ENCODE measurements at regions not wholly inside any gene's neighbourhood (a gene's known extent, or its start where the extent isn't known, plus 50 kb on each side); places are given as distances from the start of the nearest gene placed in this dataset.

GRCh38 chr16:48885471-48885870 is 275.5 kb upstream of the N4BP1 start:
- WGBS (ENCODE audit: insufficient coverage) = 62% methylated on average over 9 of the region's 9 CpGs
- ChIA-PET POLR2A (no interaction called here), CTCF (no interaction called here)
- Histone ChIP-seq H3K4me3 (ENCODE audit: control insufficient read depth in 1 of 7, extremely low read depth in 1 of 7, insufficient read depth in 4 of 7, low read depth in 2 of 7, low read length in 6 of 7) (no peak overlapping the region), H3K36me3 (ENCODE audit: control insufficient read depth in 4 of 4, insufficient read depth in 4 of 4, low read length in 3 of 4) (no peaks in the 10 kb centered on the region), H3K27ac (ENCODE audit: insufficient read depth in 1 of 2, low read depth in 1 of 2, low read length in 2 of 2, poor library complexity in 1 of 2, severe bottlenecking in 2 of 2) (no peak overlapping the region), H3K9me3 (ENCODE audit: control extremely low read depth in 1 of 5, control insufficient read depth in 4 of 5, insufficient read depth in 2 of 5, low read depth in 1 of 5, low read length in 4 of 5) (no peaks in the 10 kb centered on the region), H3K27me3 (replicated peaks in 2 of 5; ENCODE audit: control insufficient read depth in 4 of 5, insufficient read depth in 5 of 5, low read length in 4 of 5) (no peaks in the 10 kb centered on the region), H3K4me1 (ENCODE audit: control extremely low read depth in 1 of 4, control insufficient read depth in 4 of 4, insufficient read depth in 4 of 4, low read length in 3 of 4) (no peaks in the 10 kb centered on the region)
- DNase-seq = no peak

GRCh38 chr16:48881272-48881671 is 271.3 kb upstream of the N4BP1 start:
- no peaks in the 10 kb centered on the region for H3K9me3 ChIP-seq (ENCODE audit: control extremely low read depth in 1 of 5, control insufficient read depth in 4 of 5, insufficient read depth in 2 of 5, low read depth in 1 of 5, low read length in 4 of 5)
- CTCF ChIA-PET = no interaction called here
- no peak for DNase-seq
- POLR2A ChIA-PET = no interaction called here
- H3K27me3 ChIP-seq (replicated peaks in 2 of 5; ENCODE audit: control insufficient read depth in 4 of 5, insufficient read depth in 5 of 5, low read length in 4 of 5) = no peaks in the 10 kb centered on the region
- no peak overlapping the region for H3K4me3 ChIP-seq (ENCODE audit: control insufficient read depth in 1 of 7, extremely low read depth in 1 of 7, insufficient read depth in 4 of 7, low read depth in 2 of 7, low read length in 6 of 7)
- H3K4me1 ChIP-seq (ENCODE audit: control extremely low read depth in 1 of 4, control insufficient read depth in 4 of 4, insufficient read depth in 4 of 4, low read length in 3 of 4) = no peaks in the 10 kb centered on the region
- no peaks in the 10 kb centered on the region for H3K36me3 ChIP-seq (ENCODE audit: control insufficient read depth in 4 of 4, insufficient read depth in 4 of 4, low read length in 3 of 4)
- no peak overlapping the region for H3K27ac ChIP-seq (ENCODE audit: insufficient read depth in 1 of 2, low read depth in 1 of 2, low read length in 2 of 2, poor library complexity in 1 of 2, severe bottlenecking in 2 of 2)
- WGBS (ENCODE audit: insufficient coverage) = no CpG with 5 or more reads among the region's 2 CpGs

- Histone ChIP-seq H3K27ac (ENCODE audit: insufficient read depth in 1 of 2, low read depth in 1 of 2, low read length in 2 of 2, poor library complexity in 1 of 2, severe bottlenecking in 2 of 2) (no peak overlapping the region), H3K27me3 (replicated peaks in 2 of 5; ENCODE audit: control insufficient read depth in 4 of 5, insufficient read depth in 5 of 5, low read length in 4 of 5) (no peaks in the 10 kb centered on the region), H3K36me3 (ENCODE audit: control insufficient read depth in 4 of 4, insufficient read depth in 4 of 4, low read length in 3 of 4) (no peaks in the 10 kb centered on the region), H3K4me1 (ENCODE audit: control extremely low read depth in 1 of 4, control insufficient read depth in 4 of 4, insufficient read depth in 4 of 4, low read length in 3 of 4) (no peaks in the 10 kb centered on the region), H3K4me3 (ENCODE audit: control insufficient read depth in 1 of 7, extremely low read depth in 1 of 7, insufficient read depth in 4 of 7, low read depth in 2 of 7, low read length in 6 of 7) (no peak overlapping the region), H3K9me3 (ENCODE audit: control extremely low read depth in 1 of 5, control insufficient read depth in 4 of 5, insufficient read depth in 2 of 5, low read depth in 1 of 5, low read length in 4 of 5) (no peaks in the 10 kb centered on the region)
- DNase-seq = no peak
- WGBS (ENCODE audit: insufficient coverage) = 79% methylated on average over 12 of the region's 14 CpGs
- ChIA-PET CTCF (no interaction called here), POLR2A (no interaction called here)
Measured at GRCh38 chr16:48879223-48880122, 269.5 kb upstream of the N4BP1 start.

- Histone ChIP-seq H3K27me3 (replicated peaks in 2 of 5; ENCODE audit: control insufficient read depth in 4 of 5, insufficient read depth in 5 of 5, low read length in 4 of 5) (no peaks in the 10 kb centered on the region), H3K27ac (ENCODE audit: insufficient read depth in 1 of 2, low read depth in 1 of 2, low read length in 2 of 2, poor library complexity in 1 of 2, severe bottlenecking in 2 of 2) (no peak overlapping the region), H3K36me3 (ENCODE audit: control insufficient read depth in 4 of 4, insufficient read depth in 4 of 4, low read length in 3 of 4) (no peaks in the 10 kb centered on the region), H3K9me3 (ENCODE audit: control extremely low read depth in 1 of 5, control insufficient read depth in 4 of 5, insufficient read depth in 2 of 5, low read depth in 1 of 5, low read length in 4 of 5) (no peaks in the 10 kb centered on the region), H3K4me3 (ENCODE audit: control insufficient read depth in 1 of 7, extremely low read depth in 1 of 7, insufficient read depth in 4 of 7, low read depth in 2 of 7, low read length in 6 of 7) (no peak overlapping the region), H3K4me1 (ENCODE audit: control extremely low read depth in 1 of 4, control insufficient read depth in 4 of 4, insufficient read depth in 4 of 4, low read length in 3 of 4) (no peaks in the 10 kb centered on the region)
- POLR2A ChIA-PET = no interaction called here
- DNase-seq = no peak
- WGBS (ENCODE audit: insufficient coverage) = 93% methylated on average over 3 of the region's 3 CpGs
- CTCF ChIA-PET = no interaction called here
Measured at GRCh38 chr16:48877946-48878345, 268.0 kb upstream of the N4BP1 start.

GRCh38 chr16:48870141-48870540 is 260.2 kb upstream of the N4BP1 start:
- Histone ChIP-seq H3K27ac (ENCODE audit: insufficient read depth in 1 of 2, low read depth in 1 of 2, low read length in 2 of 2, poor library complexity in 1 of 2, severe bottlenecking in 2 of 2) (no peak overlapping the region), H3K9me3 (ENCODE audit: control extremely low read depth in 1 of 5, control insufficient read depth in 4 of 5, insufficient read depth in 2 of 5, low read depth in 1 of 5, low read length in 4 of 5) (no peaks in the 10 kb centered on the region), H3K4me1 (ENCODE audit: control extremely low read depth in 1 of 4, control insufficient read depth in 4 of 4, insufficient read depth in 4 of 4, low read length in 3 of 4) (no peaks in the 10 kb centered on the region), H3K36me3 (ENCODE audit: control insufficient read depth in 4 of 4, insufficient read depth in 4 of 4, low read length in 3 of 4) (no peaks in the 10 kb centered on the region), H3K4me3 (ENCODE audit: control insufficient read depth in 1 of 7, extremely low read depth in 1 of 7, insufficient read depth in 4 of 7, low read depth in 2 of 7, low read length in 6 of 7) (no peak overlapping the region), H3K27me3 (replicated peaks in 2 of 5; ENCODE audit: control insufficient read depth in 4 of 5, insufficient read depth in 5 of 5, low read length in 4 of 5) (no peaks in the 10 kb centered on the region)
- DNase-seq = no peak
- POLR2A ChIA-PET = no interaction called here
- 80% methylated on average over 1 of the region's 2 CpGs for WGBS (ENCODE audit: insufficient coverage)
- CTCF ChIA-PET = no interaction called here

GRCh38 chr16:48865520-48865919 is 255.5 kb upstream of the N4BP1 start:
- no peak overlapping the region for H3K4me3 ChIP-seq (ENCODE audit: control insufficient read depth in 1 of 7, extremely low read depth in 1 of 7, insufficient read depth in 4 of 7, low read depth in 2 of 7, low read length in 6 of 7)
- no peaks in the 10 kb centered on the region for H3K36me3 ChIP-seq (ENCODE audit: control insufficient read depth in 4 of 4, insufficient read depth in 4 of 4, low read length in 3 of 4)
- CTCF ChIA-PET = no interaction called here
- WGBS (ENCODE audit: insufficient coverage) = 86% methylated on average over 3 of the region's 3 CpGs
- no peak for DNase-seq
- POLR2A ChIA-PET = no interaction called here
- no peaks in the 10 kb centered on the region for H3K27me3 ChIP-seq (replicated peaks in 2 of 5; ENCODE audit: control insufficient read depth in 4 of 5, insufficient read depth in 5 of 5, low read length in 4 of 5)
- H3K4me1 ChIP-seq (ENCODE audit: control extremely low read depth in 1 of 4, control insufficient read depth in 4 of 4, insufficient read depth in 4 of 4, low read length in 3 of 4) = no peaks in the 10 kb centered on the region
- H3K9me3 ChIP-seq (ENCODE audit: control extremely low read depth in 1 of 5, control insufficient read depth in 4 of 5, insufficient read depth in 2 of 5, low read depth in 1 of 5, low read length in 4 of 5) = no peaks in the 10 kb centered on the region
- H3K27ac ChIP-seq (ENCODE audit: insufficient read depth in 1 of 2, low read depth in 1 of 2, low read length in 2 of 2, poor library complexity in 1 of 2, severe bottlenecking in 2 of 2) = no peak overlapping the region

GRCh38 chr16:48864055-48864454 is 254.1 kb upstream of the N4BP1 start:
- H3K27me3 ChIP-seq (replicated peaks in 2 of 5; ENCODE audit: control insufficient read depth in 4 of 5, insufficient read depth in 5 of 5, low read length in 4 of 5) = peaks cover 0 to 1% (median 0%) of the 10 kb centered on the region in 5 experiments
- no peak for DNase-seq
- no peak overlapping the region for H3K4me3 ChIP-seq (ENCODE audit: control insufficient read depth in 1 of 7, extremely low read depth in 1 of 7, insufficient read depth in 4 of 7, low read depth in 2 of 7, low read length in 6 of 7)
- H3K4me1 ChIP-seq (ENCODE audit: control extremely low read depth in 1 of 4, control insufficient read depth in 4 of 4, insufficient read depth in 4 of 4, low read length in 3 of 4) = no peaks in the 10 kb centered on the region
- ChIA-PET POLR2A (no interaction called here), CTCF (no interaction called here)
- H3K36me3 ChIP-seq (ENCODE audit: control insufficient read depth in 4 of 4, insufficient read depth in 4 of 4, low read length in 3 of 4) = no peaks in the 10 kb centered on the region
- H3K9me3 ChIP-seq (ENCODE audit: control extremely low read depth in 1 of 5, control insufficient read depth in 4 of 5, insufficient read depth in 2 of 5, low read depth in 1 of 5, low read length in 4 of 5) = no peaks in the 10 kb centered on the region
- no peak overlapping the region for H3K27ac ChIP-seq (ENCODE audit: insufficient read depth in 1 of 2, low read depth in 1 of 2, low read length in 2 of 2, poor library complexity in 1 of 2, severe bottlenecking in 2 of 2)
- WGBS (ENCODE audit: insufficient coverage) = 100% methylated on average over 1 of the region's 1 CpG

All from common myeloid progenitor, CD34-positive (primary cell).